ENCODE measurements at regions not wholly inside any gene's neighbourhood (a gene's known extent, or its start where the extent isn't known, plus 50 kb on each side); places are given as distances from the start of the nearest gene placed in this dataset.

DNA sequence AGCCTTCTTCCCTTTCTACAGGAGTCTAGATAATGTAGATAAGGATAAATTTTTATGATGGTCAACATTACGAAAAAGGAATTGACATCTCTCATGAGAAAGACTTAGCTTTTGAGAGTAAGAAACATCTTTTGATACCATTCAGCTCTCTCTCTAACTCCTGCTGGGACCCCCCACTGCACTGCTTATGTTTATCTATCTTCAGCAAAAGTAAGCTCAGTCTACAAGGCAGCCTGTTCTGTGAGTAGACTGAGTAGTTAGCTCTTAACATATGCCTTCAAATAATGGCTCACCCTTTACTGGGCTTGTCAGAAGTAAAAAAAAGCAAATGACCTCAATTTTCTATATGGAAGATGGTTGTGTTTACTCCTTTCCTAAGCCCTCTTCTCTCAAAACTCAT, 372.2 kb upstream of the CDH11 start:
- Histone ChIP-seq H3K36me3 (no peaks in the 10 kb centered on the region), H3K4me3 (no peak overlapping the region), H3K4me1 (no peaks in the 10 kb centered on the region), H3K27me3 (no peaks in the 10 kb centered on the region), H3K9me3 (no peaks in the 10 kb centered on the region), H3K27ac (no peak overlapping the region)
- no peak for DNase-seq
- intact Hi-C loops (cut with DNase I; ENCODE audit: low total_unique reads): no loop called here
- TF ChIP-seq EP300 (IDR thresholded peaks at IDR 0.05): no peak
- no peak for TF ChIP-seq POLR2AphosphoS5 (IDR thresholded peaks at IDR 0.05)
- TF ChIP-seq, protein P1, sequence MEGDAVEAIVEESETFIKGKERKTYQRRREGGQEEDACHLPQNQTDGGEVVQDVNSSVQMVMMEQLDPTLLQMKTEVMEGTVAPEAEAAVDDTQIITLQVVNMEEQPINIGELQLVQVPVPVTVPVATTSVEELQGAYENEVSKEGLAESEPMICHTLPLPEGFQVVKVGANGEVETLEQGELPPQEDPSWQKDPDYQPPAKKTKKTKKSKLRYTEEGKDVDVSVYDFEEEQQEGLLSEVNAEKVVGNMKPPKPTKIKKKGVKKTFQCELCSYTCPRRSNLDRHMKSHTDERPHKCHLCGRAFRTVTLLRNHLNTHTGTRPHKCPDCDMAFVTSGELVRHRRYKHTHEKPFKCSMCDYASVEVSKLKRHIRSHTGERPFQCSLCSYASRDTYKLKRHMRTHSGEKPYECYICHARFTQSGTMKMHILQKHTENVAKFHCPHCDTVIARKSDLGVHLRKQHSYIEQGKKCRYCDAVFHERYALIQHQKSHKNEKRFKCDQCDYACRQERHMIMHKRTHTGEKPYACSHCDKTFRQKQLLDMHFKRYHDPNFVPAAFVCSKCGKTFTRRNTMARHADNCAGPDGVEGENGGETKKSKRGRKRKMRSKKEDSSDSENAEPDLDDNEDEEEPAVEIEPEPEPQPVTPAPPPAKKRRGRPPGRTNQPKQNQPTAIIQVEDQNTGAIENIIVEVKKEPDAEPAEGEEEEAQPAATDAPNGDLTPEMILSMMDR (IDR thresholded peaks at IDR 0.05): no peak
- TF ChIP-seq POLR2A (IDR thresholded peaks at IDR 0.05): no peak
- 86 to 94% (median 90%) methylated on average over 1 of the region's 1 CpG for WGBS, 5 donors

DNA sequence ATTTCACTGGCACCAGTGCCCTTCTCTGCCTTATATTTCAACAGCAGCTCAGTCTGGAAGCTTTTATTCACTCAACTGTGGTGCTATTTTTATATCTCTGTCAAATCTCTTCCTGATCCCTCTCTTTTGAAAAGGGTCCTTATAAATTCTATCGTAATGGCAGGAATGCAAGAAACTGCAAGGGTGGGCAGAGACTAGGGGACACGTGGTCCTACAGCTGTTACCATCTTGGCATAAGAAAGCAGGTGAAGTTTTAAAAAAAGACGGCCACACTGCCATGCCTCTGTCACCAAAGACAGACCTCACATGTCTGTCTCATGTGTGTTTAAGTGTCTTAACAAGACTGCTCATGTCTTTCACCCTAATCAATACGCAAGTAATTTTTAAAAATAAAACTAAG, 368.4 kb upstream of the CDH11 start:
- H3K4me3 ChIP-seq: no peak overlapping the region
- DNase-seq: no peak
- no peaks in the 10 kb centered on the region for H3K9me3 ChIP-seq
- H3K27ac ChIP-seq: no peak overlapping the region
- intact Hi-C loops (cut with DNase I; ENCODE audit: low total_unique reads): no loop called here
- WGBS, 5 donors: 66 to 84% (median 77%) methylated on average over 4 of the region's 4 CpGs
- no peaks in the 10 kb centered on the region for H3K4me1 ChIP-seq
- H3K27me3 ChIP-seq: no peaks in the 10 kb centered on the region
- H3K36me3 ChIP-seq: no peaks in the 10 kb centered on the region
- TF ChIP-seq, protein P1 (IDR thresholded peaks at IDR 0.05): no peak
- TF ChIP-seq POLR2AphosphoS5 (IDR thresholded peaks at IDR 0.05): no peak
- TF ChIP-seq POLR2A (IDR thresholded peaks at IDR 0.05): no peak
- no peak for TF ChIP-seq EP300 (IDR thresholded peaks at IDR 0.05)

DNA sequence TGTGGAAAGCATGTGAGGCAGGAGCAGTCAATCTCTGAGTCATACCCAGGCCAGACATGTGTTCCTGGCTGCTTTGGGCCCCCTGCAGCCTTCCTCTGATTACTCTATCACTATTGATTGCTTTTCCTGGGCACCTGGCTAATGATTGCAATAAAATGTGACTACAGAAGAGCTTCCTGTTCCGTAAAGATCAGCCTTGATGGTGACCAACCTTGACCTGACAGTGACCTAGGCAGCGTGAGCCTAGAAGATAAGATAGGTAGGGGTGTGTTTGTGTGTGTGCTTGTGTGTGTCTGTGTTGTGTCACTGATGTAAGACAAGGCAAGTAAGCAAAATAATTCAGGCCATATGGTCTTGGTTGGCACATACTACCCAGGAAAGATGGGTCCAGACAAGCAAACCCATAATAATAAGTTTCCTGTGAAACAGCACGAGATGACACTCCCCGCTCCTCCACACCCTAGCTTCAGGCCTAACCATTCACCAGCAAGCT, 367.7 kb upstream of the CDH11 start:
- DNase-seq: no peak
- H3K36me3 ChIP-seq: no peaks in the 10 kb centered on the region
- TF ChIP-seq EP300 (IDR thresholded peaks at IDR 0.05) (no peak), POLR2A (IDR thresholded peaks at IDR 0.05) (no peak), POLR2AphosphoS5 (IDR thresholded peaks at IDR 0.05) (no peak)
- TF ChIP-seq, protein P1 (IDR thresholded peaks at IDR 0.05): no peak
- 61 to 78% (median 62%) methylated on average over 4 of the region's 4 CpGs for WGBS, 5 donors
- H3K27ac ChIP-seq: no peak overlapping the region
- H3K4me1 ChIP-seq: no peaks in the 10 kb centered on the region
- H3K9me3 ChIP-seq: no peaks in the 10 kb centered on the region
- intact Hi-C loops (cut with DNase I; ENCODE audit: low total_unique reads): no loop called here
- H3K4me3 ChIP-seq: no peak overlapping the region
- H3K27me3 ChIP-seq: no peaks in the 10 kb centered on the region

DNA sequence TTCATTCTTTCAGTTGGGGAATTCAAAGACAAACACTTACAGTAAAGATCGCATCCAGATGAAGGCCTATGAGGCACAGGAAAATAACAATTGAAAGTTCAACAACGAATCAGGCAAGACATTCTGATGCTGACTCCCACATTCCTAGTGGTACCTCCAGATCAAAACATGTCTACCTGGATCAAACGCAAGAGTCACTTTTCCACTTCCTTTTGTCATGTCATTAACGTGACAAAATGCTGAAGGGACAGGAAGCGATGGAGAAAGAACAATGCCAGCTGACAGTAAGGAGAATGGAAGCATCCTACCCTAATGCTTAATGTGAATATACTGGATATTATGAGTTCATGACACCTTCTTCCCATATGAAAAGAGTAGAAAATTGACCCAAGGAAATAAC, 365.4 kb upstream of the CDH11 start:
- TF ChIP-seq EP300 (IDR thresholded peaks at IDR 0.05) (no peak), POLR2AphosphoS5 (IDR thresholded peaks at IDR 0.05) (no peak), POLR2A (IDR thresholded peaks at IDR 0.05) (no peak)
- TF ChIP-seq, protein P1 (IDR thresholded peaks at IDR 0.05): no peak
- no peak for DNase-seq
- H3K9me3 ChIP-seq: no peaks in the 10 kb centered on the region
- H3K27ac ChIP-seq: no peak overlapping the region
- H3K36me3 ChIP-seq: no peaks in the 10 kb centered on the region
- H3K4me1 ChIP-seq: no peaks in the 10 kb centered on the region
- intact Hi-C loops (cut with DNase I; ENCODE audit: low total_unique reads): no loop called here
- no peak overlapping the region for H3K4me3 ChIP-seq
- WGBS, 5 donors: 80 to 93% (median 85%) methylated on average over 5 of the region's 5 CpGs
- H3K27me3 ChIP-seq: no peaks in the 10 kb centered on the region
